Memory B cell (primary cell): ENCODE measurements at regions not wholly inside any gene's neighbourhood (a gene's known extent, or its start where the extent isn't known, plus 50 kb on each side); places are given as distances from the start of the nearest gene placed in this dataset.
"Not testable (repeated sequence)": the region's sequence is repeated elsewhere in the genome, so short reads cannot be mapped to it uniquely, and the experiment has no call there.

Experiments used
- ATAC-seq: fragments of 150-1000 bp; cut with Tn5 transposase; 2 replicates; pipeline ENCODE4 v1.10.0; 2021; ENCODE audit warnings: low read depth, mild to moderate bottlenecking, moderate library complexity
- DNase-seq, 2 donors: peaks; one replicate each; pipeline ENCODE4 v3.0.0; 2022; ENCODE audit warnings: low spot score in 2 of 2
- H3K27ac Mint-ChIP-seq: one replicate; pipeline ENCODE4 v1.8.0; 2022; ENCODE audit warnings: mild to moderate bottlenecking, moderate library complexity, mixed read lengths
- H3K27me3 Mint-ChIP-seq: one replicate; pipeline ENCODE4 v1.8.0; 2022; ENCODE audit warnings: mixed read lengths
- H3K36me3 Mint-ChIP-seq: one replicate; pipeline ENCODE4 v1.8.0; 2022; ENCODE audit warnings: mild to moderate bottlenecking, mixed read lengths
- H3K4me1 Mint-ChIP-seq: one replicate; pipeline ENCODE4 v1.8.0; 2022; ENCODE audit warnings: mixed read lengths
- H3K4me3 Mint-ChIP-seq: one replicate; pipeline ENCODE4 v1.8.0; 2022; ENCODE audit warnings: mild to moderate bottlenecking, moderate library complexity, mixed read lengths
- H3K9me3 Mint-ChIP-seq: one replicate; pipeline ENCODE4 v1.8.0; 2022; ENCODE audit warnings: mixed read lengths

DNA sequence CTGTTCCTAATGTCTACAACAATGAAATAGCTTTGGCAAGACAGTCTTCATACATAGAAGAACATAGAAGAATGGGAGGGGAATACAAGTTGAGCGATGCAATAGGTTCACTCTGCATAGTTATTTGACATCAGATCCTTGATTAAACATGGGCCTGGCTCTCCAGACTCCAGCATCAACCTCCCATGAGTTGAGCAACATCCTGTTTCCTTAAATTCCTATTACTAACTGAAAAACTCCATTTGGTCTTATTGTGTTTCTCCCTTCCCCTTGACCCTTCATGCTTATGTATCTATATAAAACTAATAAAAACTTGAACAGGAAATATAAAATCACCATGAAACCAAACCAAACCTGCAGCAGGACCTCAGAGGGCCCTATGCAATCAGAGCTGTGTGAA is 304.5 kb upstream of the SATB1 start:
- DNase-seq (no peak), ATAC-seq (no peak)
- H3K36me3 Mint-ChIP-seq, result no peaks in the 10 kb centered on the region
- no peak overlapping the region for H3K4me3 Mint-ChIP-seq
- peaks cover 1% of the 10 kb centered on the region for H3K27me3 Mint-ChIP-seq
- peaks cover 2% of the 10 kb centered on the region for H3K4me1 Mint-ChIP-seq
- H3K27ac Mint-ChIP-seq, result no peak overlapping the region
- H3K9me3 Mint-ChIP-seq, result no peaks in the 10 kb centered on the region

- Mint-ChIP-seq H3K27ac (no peak overlapping the region), H3K9me3 (no peaks in the 10 kb centered on the region), H3K4me1 (peaks cover 2% of the 10 kb centered on the region), H3K36me3 (no peaks in the 10 kb centered on the region), H3K4me3 (no peak overlapping the region), H3K27me3 (peaks cover 1% of the 10 kb centered on the region)
- ATAC-seq (no peak), DNase-seq (no peak)
Observed at GRCh38 chr3:18725668-18726407, 300.7 kb upstream of the SATB1 start.

DNA sequence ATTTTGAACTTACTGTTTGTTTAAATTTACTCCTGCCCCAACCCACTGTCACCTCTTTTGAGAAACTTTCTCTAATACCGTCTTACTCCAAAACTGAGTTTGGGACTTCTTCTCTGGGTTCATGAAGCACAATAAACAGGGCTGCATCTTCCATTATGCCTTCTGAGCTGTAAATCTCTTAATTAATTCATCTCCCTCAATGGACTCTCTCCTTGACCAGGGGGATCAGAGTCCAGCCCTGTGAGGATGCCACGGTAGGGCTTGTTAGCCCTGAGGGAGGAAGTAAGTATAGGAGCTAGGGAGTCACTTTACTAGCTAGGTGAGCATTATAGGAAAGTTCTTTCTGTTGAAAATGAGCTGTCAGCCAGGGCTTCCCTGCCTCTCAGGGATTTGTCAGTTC is 299.3 kb upstream of the SATB1 start:
- Mint-ChIP-seq H3K4me3 (no peak overlapping the region), H3K9me3 (no peaks in the 10 kb centered on the region), H3K27ac (no peak overlapping the region), H3K4me1 (peaks cover 2% of the 10 kb centered on the region), H3K27me3 (no peaks in the 10 kb centered on the region), H3K36me3 (no peaks in the 10 kb centered on the region)
- DNase-seq, result no peak
- no peak for ATAC-seq

- no peaks in the 10 kb centered on the region for H3K27me3 Mint-ChIP-seq
- H3K4me1 Mint-ChIP-seq, result peaks cover 2% of the 10 kb centered on the region
- DNase-seq (no peak), ATAC-seq (peak; percentile 78)
- no peak overlapping the region for H3K27ac Mint-ChIP-seq
- no peaks in the 10 kb centered on the region for H3K9me3 Mint-ChIP-seq
- H3K4me3 Mint-ChIP-seq, result no peak overlapping the region
- no peaks in the 10 kb centered on the region for H3K36me3 Mint-ChIP-seq
Observed at GRCh38 chr3:18723206-18723810, 298.2 kb upstream of the SATB1 start.

GRCh38 chr3:18720543-18720942 is 295.4 kb upstream of the SATB1 start:
- DNase-seq (no peak), ATAC-seq (no peak)
- no peaks in the 10 kb centered on the region for H3K27me3 Mint-ChIP-seq
- H3K4me3 Mint-ChIP-seq, result no peak overlapping the region
- H3K36me3 Mint-ChIP-seq, result no peaks in the 10 kb centered on the region
- peaks cover 12% of the 10 kb centered on the region for H3K4me1 Mint-ChIP-seq
- peaks cover 1% of the 10 kb centered on the region for H3K9me3 Mint-ChIP-seq
- no peak overlapping the region for H3K27ac Mint-ChIP-seq

DNA sequence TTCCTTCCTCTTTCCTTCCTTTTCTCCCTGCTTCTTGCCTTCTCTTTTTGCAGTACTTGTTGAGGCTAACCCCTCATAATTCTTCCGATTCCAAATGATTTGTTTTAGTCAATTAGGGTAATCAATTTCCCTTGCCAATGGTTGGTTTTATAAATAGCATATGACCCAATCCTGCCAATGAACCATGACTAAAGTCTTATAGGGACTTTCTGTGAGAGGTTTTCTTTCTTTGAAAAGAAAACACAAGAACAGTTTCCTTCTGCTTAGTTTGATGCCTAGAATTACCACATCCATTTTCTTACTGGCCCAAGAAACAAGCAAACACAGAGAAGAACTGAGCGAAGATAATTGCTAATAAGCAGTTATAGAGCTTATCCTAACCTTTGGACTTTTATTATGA is 292.5 kb upstream of the SATB1 start:
- no peak for DNase-seq
- H3K27ac Mint-ChIP-seq, result peak overlapping the region; percentile 77
- H3K36me3 Mint-ChIP-seq, result no peaks in the 10 kb centered on the region
- peak; percentile 87 for ATAC-seq
- peaks cover 1% of the 10 kb centered on the region for H3K9me3 Mint-ChIP-seq
- H3K4me3 Mint-ChIP-seq, result no peak overlapping the region
- H3K27me3 Mint-ChIP-seq, result no peaks in the 10 kb centered on the region
- peaks cover 12% of the 10 kb centered on the region for H3K4me1 Mint-ChIP-seq

GRCh38 chr3:18716821-18717220 is 291.7 kb upstream of the SATB1 start:
- Mint-ChIP-seq H3K9me3 (peaks cover 1% of the 10 kb centered on the region), H3K36me3 (no peaks in the 10 kb centered on the region), H3K4me1 (peaks cover 12% of the 10 kb centered on the region), H3K27me3 (no peaks in the 10 kb centered on the region), H3K27ac (peak overlapping the region; percentile 1), H3K4me3 (no peak overlapping the region)
- ATAC-seq, result no peak
- DNase-seq, result no peak

GRCh38 chr3:18716101-18716500 is 291.0 kb upstream of the SATB1 start:
- no peak for DNase-seq
- H3K36me3 Mint-ChIP-seq, result no peaks in the 10 kb centered on the region
- ATAC-seq, result no peak
- no peak overlapping the region for H3K4me3 Mint-ChIP-seq
- H3K27ac Mint-ChIP-seq, result peak overlapping the region; percentile 1
- H3K27me3 Mint-ChIP-seq, result no peaks in the 10 kb centered on the region
- peaks cover 12% of the 10 kb centered on the region for H3K4me1 Mint-ChIP-seq
- H3K9me3 Mint-ChIP-seq, result peaks cover 1% of the 10 kb centered on the region

DNA sequence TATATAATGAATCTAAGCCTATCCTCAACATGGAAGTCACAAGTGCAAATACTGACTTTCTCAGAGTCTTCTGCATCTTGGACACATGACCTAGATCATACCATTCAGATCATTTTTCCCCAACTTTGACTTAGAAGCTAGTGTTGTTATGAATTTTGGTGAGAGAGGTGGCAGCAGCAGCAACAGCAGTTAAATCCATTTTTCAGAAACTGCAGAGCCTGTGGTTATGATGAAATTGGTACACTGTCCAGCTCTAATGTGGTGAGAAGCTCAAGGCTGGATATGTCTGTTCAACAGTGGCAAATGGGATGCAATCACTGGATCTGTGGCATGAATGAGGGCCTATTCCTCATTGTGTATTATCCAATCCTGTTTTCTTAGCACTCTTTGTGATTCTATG is 290.1 kb upstream of the SATB1 start:
- H3K27ac Mint-ChIP-seq, result no peak overlapping the region
- peaks cover 1% of the 10 kb centered on the region for H3K9me3 Mint-ChIP-seq
- DNase-seq, result no peak
- no peaks in the 10 kb centered on the region for H3K27me3 Mint-ChIP-seq
- no peak for ATAC-seq
- H3K4me3 Mint-ChIP-seq, result no peak overlapping the region
- H3K36me3 Mint-ChIP-seq, result no peaks in the 10 kb centered on the region
- H3K4me1 Mint-ChIP-seq, result peaks cover 12% of the 10 kb centered on the region

DNA sequence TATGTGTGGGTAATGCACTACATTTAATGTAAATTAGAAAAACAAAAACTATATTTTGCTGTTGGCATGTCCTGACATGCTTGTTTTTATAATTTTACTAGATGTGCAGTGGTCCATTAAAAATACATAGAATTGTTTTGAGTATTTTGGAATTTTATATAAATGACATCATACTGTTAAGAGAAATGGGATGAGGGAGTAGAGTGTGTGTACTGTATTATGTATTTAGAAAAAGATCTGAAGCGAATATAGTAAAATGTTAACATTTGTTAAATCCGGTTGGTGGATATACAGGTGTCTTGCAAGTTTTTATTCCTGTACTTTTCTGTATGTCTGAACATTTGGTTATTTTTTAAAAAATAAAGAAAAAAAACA is 288.4 kb upstream of the SATB1 start:
- Mint-ChIP-seq H3K4me3 (no peak overlapping the region), H3K4me1 (peaks cover 12% of the 10 kb centered on the region), H3K27ac (no peak overlapping the region), H3K27me3 (no peaks in the 10 kb centered on the region), H3K36me3 (no peaks in the 10 kb centered on the region), H3K9me3 (peaks cover 1% of the 10 kb centered on the region)
- DNase-seq, result no peak
- no peak for ATAC-seq

- H3K4me3 Mint-ChIP-seq, result no peak overlapping the region
- H3K36me3 Mint-ChIP-seq, result no peaks in the 10 kb centered on the region
- no peak overlapping the region for H3K27ac Mint-ChIP-seq
- peaks cover 1% of the 10 kb centered on the region for H3K9me3 Mint-ChIP-seq
- ATAC-seq (no peak), DNase-seq (no peak)
- no peaks in the 10 kb centered on the region for H3K27me3 Mint-ChIP-seq
- H3K4me1 Mint-ChIP-seq, result peaks cover 9% of the 10 kb centered on the region
Observed at GRCh38 chr3:18712713-18713576, 287.8 kb upstream of the SATB1 start.

- H3K27ac Mint-ChIP-seq, result no peak overlapping the region
- H3K36me3 Mint-ChIP-seq, result peaks cover 3% of the 10 kb centered on the region
- peaks cover 13% of the 10 kb centered on the region for H3K9me3 Mint-ChIP-seq
- no peak for ATAC-seq
- H3K27me3 Mint-ChIP-seq, result peaks cover 2% of the 10 kb centered on the region
- H3K4me1 Mint-ChIP-seq, result no peaks in the 10 kb centered on the region
- no peak overlapping the region for H3K4me3 Mint-ChIP-seq
- DNase-seq, result no peak
Observed at GRCh38 chr3:18704326-18704725, 279.2 kb upstream of the SATB1 start.

DNA sequence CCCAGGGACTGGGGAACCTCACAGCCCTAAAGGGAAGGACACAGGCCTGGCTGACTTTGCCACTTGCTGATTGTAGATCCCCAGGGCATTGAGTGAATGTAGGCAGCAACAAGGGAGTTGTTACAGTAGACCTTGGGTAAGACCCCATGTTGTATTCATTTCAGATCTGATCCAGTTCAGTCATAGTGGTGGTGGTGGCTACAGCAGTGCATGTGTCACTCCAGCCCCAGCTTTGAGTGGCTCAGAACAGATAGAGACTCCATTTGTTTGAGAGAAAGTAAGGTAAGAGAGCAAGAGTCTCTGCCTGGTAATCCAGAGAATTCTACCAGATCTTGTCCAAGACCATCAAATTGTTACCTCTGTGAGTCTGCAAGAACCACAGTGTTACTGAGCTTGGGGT is 278.7 kb upstream of the SATB1 start:
- ATAC-seq, result no peak
- Mint-ChIP-seq H3K9me3 (peaks cover 13% of the 10 kb centered on the region), H3K36me3 (peaks cover 3% of the 10 kb centered on the region)

DNA sequence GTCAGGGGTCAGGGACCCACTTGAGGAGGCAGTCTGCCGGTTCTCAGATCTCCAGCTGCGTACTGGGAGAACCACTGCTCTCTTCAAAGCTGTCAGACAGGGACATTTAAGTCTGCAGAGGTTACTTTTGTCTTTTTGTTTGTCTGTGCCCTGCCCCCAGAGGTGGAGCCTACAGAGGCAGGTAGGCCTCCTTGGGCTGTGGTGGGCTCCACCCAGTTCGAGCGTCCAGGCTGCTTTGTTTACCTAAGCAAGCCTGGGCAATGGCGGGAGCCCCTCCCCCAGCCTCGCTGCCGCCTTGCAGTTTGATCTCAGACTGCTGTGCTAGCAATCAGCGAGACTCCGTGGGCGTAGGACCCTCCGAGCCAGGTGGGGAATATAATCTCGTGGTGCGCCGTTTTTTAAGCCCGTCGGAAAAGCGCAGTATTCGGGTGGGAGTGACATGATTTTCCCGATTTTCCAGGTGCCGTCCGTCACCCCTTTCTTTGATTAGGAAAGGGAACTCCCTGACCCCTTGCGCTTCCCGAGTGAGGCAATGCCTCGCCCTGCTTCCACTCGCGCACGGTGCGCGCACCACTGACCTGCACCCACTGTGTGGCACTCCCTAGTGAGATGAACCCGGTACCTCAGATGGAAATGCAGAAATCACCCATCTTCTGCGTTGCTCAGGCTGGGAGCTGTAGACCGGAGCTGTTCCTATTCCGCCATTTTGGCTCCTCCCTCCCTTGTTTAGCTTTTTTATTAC is 268.6 kb upstream of the SATB1 start:
- not testable (repeated sequence) for H3K36me3 Mint-ChIP-seq, H3K27ac Mint-ChIP-seq, H3K9me3 Mint-ChIP-seq, H3K27me3 Mint-ChIP-seq, ATAC-seq, H3K4me1 Mint-ChIP-seq, H3K4me3 Mint-ChIP-seq, DNase-seq

More for the DNA sequence above, 278.7 kb upstream of the SATB1 start:
- Mint-ChIP-seq H3K4me3 (no peak overlapping the region), H3K27ac (no peak overlapping the region), H3K27me3 (peaks cover 2% of the 10 kb centered on the region), H3K4me1 (no peaks in the 10 kb centered on the region)
- DNase-seq, result no peak
